ENCODE measurements at regions not wholly inside any gene's neighbourhood (a gene's known extent, or its start where the extent isn't known, plus 50 kb on each side); places are given as distances from the start of the nearest gene placed in this dataset.

GRCh38 chr4:180809439-180809838, 1433.8 kb upstream of the TENM3 start:
- no peak for DNase-seq

- DNase-seq: no peak
These were observed 1432.6 kb upstream of the TENM3 start for GRCh38 chr4:180810581-180810980.

GRCh38 chr4:180811556-180811955, 1431.6 kb upstream of the TENM3 start:
- DNase-seq: no peak

GRCh38 chr4:180812783-180813182, 1430.4 kb upstream of the TENM3 start:
- no peak for DNase-seq

GRCh38 chr4:180814875-180815417, 1428.3 kb upstream of the TENM3 start:
- no peak for DNase-seq

- no peak for DNase-seq
These were observed 1425.7 kb upstream of the TENM3 start for GRCh38 chr4:180817529-180817928.

GRCh38 chr4:180823108-180823507, 1420.1 kb upstream of the TENM3 start:
- no peak for DNase-seq

GRCh38 chr4:180827232-180828009, 1415.8 kb upstream of the TENM3 start:
- no peak for DNase-seq

- DNase-seq: no peak
These were observed 1414.7 kb upstream of the TENM3 start for GRCh38 chr4:180828455-180829018.

- DNase-seq: no peak
These were observed 1411.1 kb upstream of the TENM3 start for GRCh38 chr4:180832073-180832472.

- DNase-seq: no peak
These were observed 1403.1 kb upstream of the TENM3 start for GRCh38 chr4:180840142-180840541.

GRCh38 chr4:180850318-180850940, 1392.8 kb upstream of the TENM3 start:
- no peak for DNase-seq

- DNase-seq: no peak
These were observed 1390.5 kb upstream of the TENM3 start for GRCh38 chr4:180852738-180853137.

- DNase-seq: no peak
These were observed 1388.0 kb upstream of the TENM3 start for GRCh38 chr4:180855184-180855583.

GRCh38 chr4:180860089-180860720, 1383.0 kb upstream of the TENM3 start:
- no peak for DNase-seq

- DNase-seq: no peak
These were observed 1381.6 kb upstream of the TENM3 start for GRCh38 chr4:180861651-180862050.

GRCh38 chr4:180866933-180867643, 1376.1 kb upstream of the TENM3 start:
- DNase-seq: no peak

- no peak for DNase-seq
These were observed 1372.6 kb upstream of the TENM3 start for GRCh38 chr4:180870623-180871022.

GRCh38 chr4:180898305-180898704, 1344.9 kb upstream of the TENM3 start:
- DNase-seq: no peak

- no peak for DNase-seq
These were observed 1342.4 kb upstream of the TENM3 start for GRCh38 chr4:180900781-180901180.

GRCh38 chr4:180909279-180909678, 1333.9 kb upstream of the TENM3 start:
- no peak for DNase-seq

- no peak for DNase-seq
These were observed 1329.5 kb upstream of the TENM3 start for GRCh38 chr4:180913750-180914149.

- no peak for DNase-seq
These were observed 1319.7 kb upstream of the TENM3 start for GRCh38 chr4:180923486-180923885.

All from activated effector memory CD4-positive, alpha-beta T cell treated with Interleukin-2 at 50 U/mL for 16 hours (primary cell).